HepG2 (cell line): ENCODE measurements at regions not wholly inside any gene's neighbourhood (a gene's known extent, or its start where the extent isn't known, plus 50 kb on each side); places are given as distances from the start of the nearest gene placed in this dataset.
"Not testable (repeated sequence)": the region's sequence is repeated elsewhere in the genome, so short reads cannot be mapped to it uniquely, and the experiment has no call there.

Experiments used
- ATAC-seq: fragments of 200-7000 bp; cut with Tn5 transposase; 3 replicates; pipeline ENCODE4 v1.9.1; 2020; ENCODE audit warnings: mild to moderate bottlenecking, moderate library complexity
- BruUV-seq: library from RNA; stranded (reverse); fragments of 400-500 nt; replicated peaks from 2 replicates; lab custom pipeline; 2021; lab: Mats Ljungman, UMichigan
- CTCF ChIA-PET: fragments of 300-600 bp; formaldehyde crosslinking; extraction: SDS; loops from one replicate; lab custom pipeline; 2021; ENCODE audit warnings: low total read pairs, inconsistent platforms, low intra/inter-chr PET ratio; lab: Yijun Ruan, JAX
- POLR2A ChIA-PET: fragments of 350-600 bp; sonication (Branson Sonifier 250); formaldehyde crosslinking; loops from one replicate; lab custom pipeline; 2020; ENCODE audit warnings: antibody characterized with exemption, inconsistent platforms; lab: Yijun Ruan, JAX
- DNase-seq: peaks from one replicate; pipeline ENCODE4 v3.0.0-alpha.2; 2015; ENCODE audit warnings: low spot score
- FAIRE-seq: peaks from 3 replicates; lab custom pipeline; 2011; peaks lifted over from hg19 to GRCh38; lab: Jason Lieb, UNC
- H2AFZ ChIP-seq: one replicate; pipeline ENCODE4 v1.6.1; 2011; ENCODE audit warnings: low read length, inconsistent platforms
- H3K27ac ChIP-seq: fragments of 300-600 bp; 3 replicates; pipeline ENCODE4 v1.8.0; 2011; ENCODE audit warnings: mixed run types, mild to moderate bottlenecking, mixed read lengths, low read length, inconsistent platforms; ENCODE audit not compliant: insufficient read depth; ENCODE audit errors: extremely low read length
- H3K27me3 ChIP-seq, 2 experiments: fragments of 200-600 bp in 1 of 2; 2 replicates in 1 of 2; 3 replicates in 1 of 2; pipeline versions ENCODE4 v1.6.0 to v1.8.0; 2011; ENCODE audit warnings: low read length in 2 of 2, mild to moderate bottlenecking in 2 of 2, moderate library complexity in 2 of 2, inconsistent platforms in 1 of 2; ENCODE audit not compliant: insufficient read depth in 2 of 2, control insufficient read depth in 1 of 2
- H3K36me3 ChIP-seq, 2 experiments: fragments of 200-600 bp in 1 of 2; replicated peaks in 1 of 2; 2 replicates in 1 of 2; 3 replicates in 1 of 2; pipeline versions ENCODE4 v1.5.1 to v1.8.0; 2011; ENCODE audit warnings: low read length in 2 of 2, inconsistent platforms in 1 of 2; ENCODE audit not compliant: insufficient read depth in 2 of 2, control insufficient read depth in 1 of 2
- H3K4me1 ChIP-seq: 2 replicates; pipeline ENCODE4 v1.5.1; 2012; ENCODE audit warnings: low read length, inconsistent platforms; ENCODE audit not compliant: insufficient read depth
- H3K4me2 ChIP-seq: 2 replicates; pipeline ENCODE4 v1.6.0; 2011; ENCODE audit warnings: low read depth, low read length, inconsistent platforms
- H3K4me3 ChIP-seq, 3 experiments: fragments of 200-600 bp in 1 of 3; sonication (generic), shearing (Covaris generic) in 1 of 3; replicated peaks in 1 of 3; 2 replicates each; pipeline ENCODE4 v1.5.1; 2011 to 2016; ENCODE audit warnings: low read length in 3 of 3, inconsistent platforms in 2 of 3, low read depth in 2 of 3, mild to moderate bottlenecking in 2 of 3, control low read depth in 1 of 3, mixed read lengths in 1 of 3; ENCODE audit not compliant: insufficient read depth in 1 of 3
- H3K79me2 ChIP-seq: one replicate; pipeline ENCODE4 v1.6.1; 2011; ENCODE audit warnings: low read length, inconsistent platforms; ENCODE audit not compliant: insufficient read depth
- H3K9ac ChIP-seq: 2 replicates; pipeline ENCODE4 v1.6.0; 2011; ENCODE audit warnings: mild to moderate bottlenecking, low read depth, low read length, inconsistent platforms; ENCODE audit not compliant: insufficient read depth
- H3K9me3 ChIP-seq: 2 replicates; pipeline ENCODE4 v1.5.1; 2012; ENCODE audit warnings: mild to moderate bottlenecking, low read length
- H4K20me1 ChIP-seq: 2 replicates; pipeline ENCODE4 v1.6.0; 2011; ENCODE audit warnings: inconsistent platforms, mild to moderate bottlenecking, low read length, moderate library complexity; ENCODE audit not compliant: insufficient read depth
- NCOR1 ChIP-seq: fragments of 200-600 bp; sonication (generic); IDR thresholded peaks from 2 replicates; pipeline ENCODE4 v1.7.0; 2017; ENCODE audit warnings: antibody characterized with exemption, low read length, borderline replicate concordance
- NR3C1 ChIP-seq: sonication (generic); formaldehyde crosslinking; IDR thresholded peaks from 2 replicates; pipeline ENCODE4 v1.4.0; 2020; ENCODE audit warnings: missing genetic modification reagents
- ZNF484 ChIP-seq: sonication (generic); formaldehyde crosslinking; IDR thresholded peaks from 2 replicates; pipeline ENCODE4 v1.5.1; 2020; ENCODE audit warnings: mild to moderate bottlenecking, low read depth, missing genetic modification reagents, borderline replicate concordance
- WGBS: methylation state at CpG from one replicate; pipeline ENCODE4 v1.1.6; 2017; ENCODE audit warnings: low lambda C conversion rate; 5-methylcytosine and 5-hydroxymethylcytosine counted together
- in situ Hi-C: cut with HindIII; loops from 2 replicates; pipeline ENCODE4 v1.10.0; 2017; ENCODE audit warnings: low pct_unique_long_range_greater_than_20kb; ENCODE audit not compliant: extremely low pct_ligation_motif_present
- intact Hi-C: fragments of 100-400 bp; cut with micrococcal nuclease; formaldehyde crosslinking; loops from one replicate; pipeline ENCODE4 v1.10.0; 2022; ENCODE audit not compliant: unreplicated experiment

DNA sequence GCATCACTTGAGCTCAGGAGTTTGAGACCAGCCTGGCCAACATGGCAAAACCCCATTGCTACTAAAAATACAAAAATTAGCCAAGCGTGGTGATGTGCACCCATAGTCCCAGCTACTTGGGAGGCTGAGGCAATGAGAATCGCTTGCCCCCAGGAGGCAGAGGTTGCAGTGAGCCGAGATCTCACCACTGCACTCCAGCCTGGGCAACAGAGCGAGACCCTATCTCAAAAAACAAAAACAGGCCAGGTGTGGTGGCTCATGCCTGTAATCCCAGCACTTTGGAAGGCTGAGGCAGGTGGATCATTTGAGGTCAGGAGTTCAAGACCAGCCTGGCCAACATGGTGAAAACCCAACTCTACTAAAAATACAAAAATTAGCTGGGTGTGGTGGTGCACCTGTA is 89.6 kb upstream of the EPCAM start:
- H3K36me3 ChIP-seq, BruUV-seq, intact Hi-C loops, H3K4me2 ChIP-seq, H3K4me3 ChIP-seq, POLR2A ChIA-PET, in situ Hi-C loops, H4K20me1 ChIP-seq, DNase-seq, H3K27me3 ChIP-seq, H3K27ac ChIP-seq, H3K79me2 ChIP-seq, ATAC-seq, H3K9ac ChIP-seq, H2AFZ ChIP-seq, FAIRE-seq, CTCF ChIA-PET: not testable (repeated sequence)
- H3K4me1 ChIP-seq: peaks cover 12% of the 10 kb centered on the region
- WGBS: 79% methylated on average over 4 of the region's 4 CpGs
- peaks cover 23% of the 10 kb centered on the region for H3K9me3 ChIP-seq

DNA sequence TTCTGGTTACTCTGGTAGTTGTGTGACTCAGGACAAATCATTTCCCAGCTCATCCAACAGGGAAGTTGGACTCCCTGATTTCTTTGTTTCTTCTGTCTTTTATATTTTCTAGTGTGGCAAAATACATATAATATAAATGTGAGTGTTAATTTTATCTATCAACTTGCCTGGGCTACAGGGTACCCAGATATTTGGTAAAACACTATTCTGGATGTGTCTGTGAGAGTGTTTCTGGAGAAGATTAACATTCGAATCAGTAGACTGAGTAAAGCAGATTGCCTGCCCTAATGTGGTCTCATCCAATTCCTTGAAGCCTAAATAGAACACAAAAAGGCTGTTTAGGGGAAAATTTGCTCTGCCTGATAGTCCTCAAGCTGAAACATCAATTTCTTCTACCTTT is 91.1 kb upstream of the EPCAM start:
- TF ChIP-seq NR3C1 (CRISPR knock-in tag): no peak
- no peak for TF ChIP-seq ZNF484 (CRISPR knock-in tag)
- TF ChIP-seq NCOR1: no peak
- TF ChIP-seq, all 625 proteins: peak for 0
- Histone ChIP-seq H4K20me1 (no peaks in the 10 kb centered on the region), H3K4me1 (peaks cover 27% of the 10 kb centered on the region), H3K27me3 (peaks cover 0 to 2% of the 10 kb centered on the region in 2 experiments; a peak in 1 of 5 replicates), H3K9ac (no peak overlapping the region), H3K36me3 (no peaks in the 10 kb centered on the region), H2AFZ (no peak overlapping the region), H3K4me2 (no peak overlapping the region), H3K79me2 (no peaks in the 10 kb centered on the region), H3K4me3 (no peak overlapping the region), H3K9me3 (peaks cover 11% of the 10 kb centered on the region), H3K27ac (no peak overlapping the region)
- ATAC-seq (no peak), FAIRE-seq (no peak), DNase-seq (no peak)
- ChIA-PET POLR2A (no interaction called here), CTCF (no interaction called here)
- in situ Hi-C loops: no loop called here
- 33% methylated on average over 1 of the region's 1 CpG for WGBS
- intact Hi-C loops: no loop called here
- BruUV-seq: no TSS peak
